HG02610 (cell line): ENCODE measurements at regions not wholly inside any gene's neighbourhood (a gene's known extent, or its start where the extent isn't known, plus 50 kb on each side); places are given as distances from the start of the nearest gene placed in this dataset.
"Not testable (repeated sequence)": the region's sequence is repeated elsewhere in the genome, so short reads cannot be mapped to it uniquely, and the experiment has no call there.

Source experiments
- ATAC-seq: cut with Tn5 transposase; IDR thresholded peaks from one replicate; pipeline ENCODE4 v1.9.1; 2021; ENCODE audit warnings: mild to moderate bottlenecking, moderate library complexity; ENCODE audit not compliant: unreplicated experiment

DNA sequence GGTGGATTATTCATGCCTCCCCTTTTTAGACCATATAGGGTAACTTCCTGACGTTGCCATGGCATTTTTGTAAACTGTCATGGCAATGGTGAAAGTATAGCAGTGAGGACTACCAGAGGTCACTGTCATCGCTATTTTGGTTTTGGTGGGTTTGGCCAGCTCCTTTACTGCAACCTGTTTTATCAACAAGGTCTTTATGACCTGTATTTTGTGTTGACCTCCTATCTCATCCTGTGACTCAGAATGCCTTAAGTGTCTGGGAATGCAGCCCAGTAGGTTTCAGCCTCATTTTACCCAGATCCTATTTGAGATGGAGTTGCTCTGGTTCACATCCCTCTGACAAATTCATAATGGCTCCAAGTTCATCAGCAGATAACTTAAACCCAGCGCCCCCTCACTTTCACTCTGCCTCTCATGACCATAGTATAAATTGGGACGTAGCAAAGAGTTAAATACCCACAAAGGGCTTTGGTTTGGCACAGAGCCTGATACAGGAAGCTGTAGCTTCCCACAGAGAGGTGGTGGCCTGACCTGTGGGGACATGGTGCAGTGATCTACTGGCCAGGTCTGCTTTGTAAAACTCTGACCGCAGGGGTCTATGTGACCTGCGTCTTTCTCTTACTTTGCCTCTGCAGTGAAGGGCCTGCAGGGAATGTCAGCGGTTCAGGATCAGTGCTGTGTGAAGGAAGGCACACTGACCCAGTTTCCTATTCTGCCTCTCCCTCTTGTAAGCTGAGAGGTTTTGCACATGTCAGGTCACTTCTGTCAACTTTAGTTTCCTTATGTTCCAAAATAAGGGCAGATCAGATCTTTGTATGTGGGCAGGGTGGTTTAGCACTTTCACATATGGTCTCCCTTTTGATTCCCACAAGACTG lies 78.1 kb upstream of the ZNF644 start:
- no peak for ATAC-seq

- ATAC-seq, result no peak
Observed at GRCh38 chr1:91098299-91098906, 76.6 kb upstream of the ZNF644 start.

GRCh38 chr1:91095321-91095720 lies 73.5 kb upstream of the ZNF644 start:
- not testable (repeated sequence) for ATAC-seq

DNA sequence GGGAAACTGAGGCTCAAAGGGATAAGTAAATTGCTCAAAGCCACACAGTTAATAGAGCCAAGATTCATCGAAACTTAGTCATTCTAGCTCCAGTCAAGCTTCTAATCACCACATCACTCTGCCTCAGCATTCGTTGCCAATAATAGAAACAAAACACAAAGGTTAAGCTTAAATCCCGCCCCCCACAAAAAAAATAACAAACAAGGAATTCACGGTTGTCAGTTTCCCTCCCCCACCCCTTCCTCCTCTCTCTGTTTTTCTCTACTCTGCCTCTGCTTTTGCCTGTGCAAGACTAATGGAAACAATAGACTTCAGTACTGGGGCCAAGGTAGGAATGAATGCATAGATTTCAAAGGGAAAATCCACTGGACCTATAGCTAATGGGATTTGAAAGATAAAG lies 70.7 kb upstream of the ZNF644 start:
- no peak for ATAC-seq

DNA sequence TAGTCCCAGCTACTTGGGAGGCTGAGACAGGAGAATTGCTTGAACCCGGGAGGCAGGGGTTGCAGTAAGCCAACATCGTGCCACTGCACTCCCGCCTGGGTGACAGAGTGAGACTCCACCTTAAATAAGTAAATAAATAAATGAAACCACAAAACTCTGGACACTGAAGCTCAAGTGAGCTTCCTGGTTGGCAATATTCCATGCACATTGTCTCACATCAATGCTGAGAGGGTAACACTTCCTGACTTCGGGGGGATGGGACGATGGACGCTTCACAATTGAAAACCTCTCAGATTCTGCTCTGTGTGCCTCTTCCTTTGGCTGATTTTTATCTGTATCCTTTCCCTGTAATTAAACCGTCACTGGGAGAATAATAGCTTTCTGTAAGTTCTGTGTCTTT lies 70.0 kb upstream of the ZNF644 start:
- no peak for ATAC-seq

- peak; percentile 83 for ATAC-seq
Observed at GRCh38 chr1:91080650-91081049, 58.8 kb upstream of the ZNF644 start.

- no peak for ATAC-seq
Observed at GRCh38 chr1:91078859-91079258, 57.0 kb upstream of the ZNF644 start.

GRCh38 chr1:91076834-91077233 lies 55.0 kb upstream of the ZNF644 start:
- ATAC-seq, result no peak

DNA sequence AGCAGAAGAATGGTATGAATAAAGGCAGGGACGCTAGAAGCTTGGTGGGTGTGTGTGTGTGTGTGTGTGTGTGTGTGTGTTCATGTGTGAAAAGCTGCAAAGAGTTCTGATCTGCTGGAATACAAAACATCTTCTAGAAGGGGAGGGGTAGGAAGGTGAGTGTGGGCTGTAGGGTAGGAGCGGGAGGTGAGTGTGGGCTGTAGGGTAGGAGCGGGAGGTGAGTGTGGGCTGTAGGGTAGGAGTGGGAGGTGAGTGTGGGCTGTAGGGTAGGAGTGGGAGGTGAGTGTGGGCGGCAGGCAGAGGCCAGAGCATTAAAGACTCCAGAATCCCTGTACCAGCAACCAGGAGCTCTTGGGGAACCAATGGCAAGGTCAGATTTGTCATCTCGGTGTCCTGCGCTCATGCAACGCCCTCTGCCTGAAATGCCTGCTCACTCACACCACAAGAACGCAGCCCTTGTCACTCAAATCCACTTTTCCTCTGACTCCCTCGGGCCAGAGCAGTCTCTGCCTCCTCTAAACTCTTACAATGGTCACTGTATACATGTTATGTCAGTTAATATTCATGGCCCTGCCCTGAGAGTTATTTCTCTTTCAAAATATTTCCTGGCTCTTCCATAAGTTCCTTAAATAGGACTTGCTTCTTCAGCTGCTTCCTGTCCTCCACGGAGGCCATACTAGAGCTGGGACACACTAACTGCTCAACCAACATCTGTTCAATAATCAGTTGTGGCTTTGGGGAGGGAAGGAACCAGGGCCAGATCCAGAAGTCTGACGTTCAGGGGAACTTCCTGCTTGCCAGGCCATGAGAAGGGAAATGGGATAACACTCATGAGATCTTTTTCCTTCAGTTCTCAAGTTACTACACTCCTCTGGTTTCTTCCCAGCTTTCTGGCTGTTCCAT lies 53.6 kb upstream of the ZNF644 start:
- no peak for ATAC-seq

GRCh38 chr1:91073299-91073698 lies 51.5 kb upstream of the ZNF644 start:
- ATAC-seq, result no peak

GRCh38 chr1:91071838-91072237 lies 50.0 kb upstream of the ZNF644 start:
- no peak for ATAC-seq
